ENCODE measurements at regions not wholly inside any gene's neighbourhood (a gene's known extent, or its start where the extent isn't known, plus 50 kb on each side); places are given as distances from the start of the nearest gene placed in this dataset.

DNA sequence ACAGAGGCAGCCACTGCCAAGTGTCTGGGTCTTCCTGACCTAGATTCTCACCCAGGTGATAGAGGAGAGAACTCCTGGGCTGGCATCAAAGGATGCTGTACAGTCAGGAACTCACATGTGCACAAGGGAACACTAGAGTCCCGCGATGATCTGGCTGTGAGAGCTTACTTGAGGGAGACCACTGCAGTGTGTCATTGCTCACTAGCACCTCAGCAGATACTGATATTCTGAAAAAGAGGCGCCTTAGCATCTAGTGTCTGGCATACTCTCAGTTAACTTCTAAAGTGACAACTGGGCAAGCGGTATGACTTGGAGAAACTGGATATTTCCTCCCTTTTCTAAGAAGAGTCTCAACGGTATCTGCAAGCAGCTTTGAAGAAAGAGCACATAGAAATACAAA is 189.9 kb downstream of the CMPK2 start:
- TF ChIP-seq, protein P1, sequence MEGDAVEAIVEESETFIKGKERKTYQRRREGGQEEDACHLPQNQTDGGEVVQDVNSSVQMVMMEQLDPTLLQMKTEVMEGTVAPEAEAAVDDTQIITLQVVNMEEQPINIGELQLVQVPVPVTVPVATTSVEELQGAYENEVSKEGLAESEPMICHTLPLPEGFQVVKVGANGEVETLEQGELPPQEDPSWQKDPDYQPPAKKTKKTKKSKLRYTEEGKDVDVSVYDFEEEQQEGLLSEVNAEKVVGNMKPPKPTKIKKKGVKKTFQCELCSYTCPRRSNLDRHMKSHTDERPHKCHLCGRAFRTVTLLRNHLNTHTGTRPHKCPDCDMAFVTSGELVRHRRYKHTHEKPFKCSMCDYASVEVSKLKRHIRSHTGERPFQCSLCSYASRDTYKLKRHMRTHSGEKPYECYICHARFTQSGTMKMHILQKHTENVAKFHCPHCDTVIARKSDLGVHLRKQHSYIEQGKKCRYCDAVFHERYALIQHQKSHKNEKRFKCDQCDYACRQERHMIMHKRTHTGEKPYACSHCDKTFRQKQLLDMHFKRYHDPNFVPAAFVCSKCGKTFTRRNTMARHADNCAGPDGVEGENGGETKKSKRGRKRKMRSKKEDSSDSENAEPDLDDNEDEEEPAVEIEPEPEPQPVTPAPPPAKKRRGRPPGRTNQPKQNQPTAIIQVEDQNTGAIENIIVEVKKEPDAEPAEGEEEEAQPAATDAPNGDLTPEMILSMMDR (CRISPR knock-in tag; IDR thresholded peaks at IDR 0.05), result no peak
- TF ChIP-seq ZBTB21 (CRISPR knock-in tag; IDR thresholded peaks at IDR 0.05) (no peak), EZH2 (conservative IDR thresholded peaks at IDR 0.05; ENCODE audit: low read depth, low read length) (no peak), ETV5 (CRISPR knock-in tag; IDR thresholded peaks at IDR 0.05; ENCODE audit: borderline replicate concordance) (no peak), HNRNPH1 (optimal IDR thresholded peaks at IDR 0.05; ENCODE audit: low read depth, low read length) (no peak), NFE2L1 (CRISPR knock-in tag; IDR thresholded peaks at IDR 0.05; ENCODE audit: borderline replicate concordance) (no peak), BHLHE40 (IDR thresholded peaks at IDR 0.05; ENCODE audit: low read length) (no peak), TRIM24 (CRISPR knock-in tag; IDR thresholded peaks at IDR 0.05) (no peak), ZFP90 (CRISPR knock-in tag; IDR thresholded peaks at IDR 0.05; ENCODE audit: borderline replicate concordance) (no peak)
- TF ChIP-seq, protein P2, sequence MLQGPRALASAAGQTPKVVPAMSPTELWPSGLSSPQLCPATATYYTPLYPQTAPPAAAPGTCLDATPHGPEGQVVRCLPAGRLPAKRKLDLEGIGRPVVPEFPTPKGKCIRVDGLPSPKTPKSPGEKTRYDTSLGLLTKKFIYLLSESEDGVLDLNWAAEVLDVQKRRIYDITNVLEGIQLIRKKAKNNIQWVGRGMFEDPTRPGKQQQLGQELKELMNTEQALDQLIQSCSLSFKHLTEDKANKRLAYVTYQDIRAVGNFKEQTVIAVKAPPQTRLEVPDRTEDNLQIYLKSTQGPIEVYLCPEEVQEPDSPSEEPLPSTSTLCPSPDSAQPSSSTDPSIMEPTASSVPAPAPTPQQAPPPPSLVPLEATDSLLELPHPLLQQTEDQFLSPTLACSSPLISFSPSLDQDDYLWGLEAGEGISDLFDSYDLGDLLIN (CRISPR knock-in tag; IDR thresholded peaks at IDR 0.05; ENCODE audit: borderline replicate concordance), result no peak

Measured in HepG2 (cell line).